Gastroesophageal sphincter (tissue), 4 donors: ENCODE measurements at regions not wholly inside any gene's neighbourhood (a gene's known extent, or its start where the extent isn't known, plus 50 kb on each side); places are given as distances from the start of the nearest gene placed in this dataset.

ENCODE experiments used
- ATAC-seq: fragments of 150-250 bp; one replicate; pipeline ENCODE4 v1.9.1; 2016; ENCODE audit warnings: mild to moderate bottlenecking, moderate library complexity
- H3K27ac ChIP-seq, 4 donors: fragments of 200-600 bp; sonication (generic) in 3 of 4; 1 replicate in 3 of 4; 2 replicates in 1 of 4; pipeline ENCODE4 v1.5.1; 2016 to 2019
- H3K27me3 ChIP-seq: fragments of 200-600 bp; sonication (generic); one replicate; pipeline ENCODE4 v1.5.1; 2019
- H3K36me3 ChIP-seq, 2 donors: fragments of 200-600 bp; sonication (generic); one replicate each; pipeline ENCODE4 v1.5.1; 2019; ENCODE audit warnings: control low read depth in 1 of 2
- H3K4me1 ChIP-seq, 3 donors: fragments of 200-600 bp; sonication (generic); 1 replicate in 2 of 3; 2 replicates in 1 of 3; pipeline ENCODE4 v1.5.1; 2016 to 2019; ENCODE audit warnings: control low read depth in 2 of 3
- H3K4me3 ChIP-seq, 2 donors: fragments of 200-600 bp; sonication (generic); one replicate each; pipeline ENCODE4 v1.5.1; 2019; ENCODE audit warnings: mild to moderate bottlenecking in 1 of 2, moderate library complexity in 1 of 2
- H3K9me3 ChIP-seq, 3 donors: fragments of 200-600 bp; sonication (generic); one replicate each; pipeline ENCODE4 v1.5.1; 2017 to 2019; ENCODE audit warnings: control low read depth in 2 of 3
- EP300 ChIP-seq: sonication (generic); formaldehyde crosslinking; IDR thresholded peaks from one replicate; pipeline ENCODE4 v1.6.1; 2017; ENCODE audit warnings: antibody characterized with exemption, mild to moderate bottlenecking
- POLR2A ChIP-seq, 2 donors: fragments of 450-650 bp; IDR thresholded peaks; one replicate each; pipeline ENCODE4 v1.6.1; 2017; ENCODE audit warnings: antibody characterized with exemption in 2 of 2, mild to moderate bottlenecking in 2 of 2, moderate library complexity in 1 of 2
- POLR2AphosphoS5 ChIP-seq: sonication (generic); formaldehyde crosslinking; IDR thresholded peaks from one replicate; pipeline ENCODE4 v1.6.1; 2017; ENCODE audit warnings: antibody characterized with exemption
- WGBS, 2 donors: methylation state at CpG; one replicate each; pipeline ENCODE4 v1.1.5; 2018; ENCODE audit warnings: low coverage in 1 of 2; 5-methylcytosine and 5-hydroxymethylcytosine counted together
- TF ChIP-seq, protein P1 (sequence below), 4 experiments: fragments of 200-600 bp in 2 of 4; fragments of 450-650 bp in 2 of 4; sonication (generic) in 1 of 4; IDR thresholded peaks; one replicate each; pipeline ENCODE4 v1.5.1; 2017 to 2019; ENCODE audit warnings: antibody characterized with exemption in 4 of 4, mild to moderate bottlenecking in 2 of 4, moderate library complexity in 2 of 4

- WGBS, 2 donors: 36 to 84% methylated on average over 2 of the region's 2 CpGs
Measured at GRCh38 chr3:102104033-102104432, 254.7 kb downstream of the NFKBIZ start.

DNA sequence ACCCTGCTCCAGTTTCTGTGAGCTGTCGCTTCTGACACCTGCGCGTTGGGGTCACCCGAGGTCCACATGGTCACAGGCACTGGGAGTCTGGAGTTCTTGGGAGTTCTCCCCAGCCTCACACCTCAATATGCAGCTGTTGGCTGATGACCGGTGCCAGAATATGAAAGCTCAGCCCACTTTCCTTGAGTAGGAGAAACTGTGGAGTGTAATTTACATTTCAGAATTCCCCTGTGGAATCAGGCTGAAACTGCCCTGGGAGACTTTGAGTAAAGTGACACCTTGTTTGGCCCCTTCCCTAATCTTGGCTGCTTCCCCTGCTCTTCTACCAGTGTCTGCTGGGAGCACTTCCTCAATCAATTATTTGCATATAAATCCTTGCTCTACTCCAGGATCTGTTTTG, 255.9 kb downstream of the NFKBIZ start:
- WGBS, 2 donors: 72 to 80% methylated on average over 5 of the region's 5 CpGs
- ATAC-seq: no peak

More at GRCh38 chr3:102104033-102104432, 254.7 kb downstream of the NFKBIZ start:
- peaks cover 0 to 12% (median 0%) of the 10 kb centered on the region in 3 donors for H3K9me3 ChIP-seq
- H3K27ac ChIP-seq: no peak overlapping the region
- no peak overlapping the region for H3K4me3 ChIP-seq
- no peaks in the 10 kb centered on the region for H3K4me1 ChIP-seq
- no peaks in the 10 kb centered on the region for H3K27me3 ChIP-seq
- no peak for ATAC-seq
- TF ChIP-seq POLR2AphosphoS5: no peak
- TF ChIP-seq EP300: no peak
- TF ChIP-seq POLR2A (IDR thresholded peaks at IDR 0.05): no peak
- TF ChIP-seq, protein P1, sequence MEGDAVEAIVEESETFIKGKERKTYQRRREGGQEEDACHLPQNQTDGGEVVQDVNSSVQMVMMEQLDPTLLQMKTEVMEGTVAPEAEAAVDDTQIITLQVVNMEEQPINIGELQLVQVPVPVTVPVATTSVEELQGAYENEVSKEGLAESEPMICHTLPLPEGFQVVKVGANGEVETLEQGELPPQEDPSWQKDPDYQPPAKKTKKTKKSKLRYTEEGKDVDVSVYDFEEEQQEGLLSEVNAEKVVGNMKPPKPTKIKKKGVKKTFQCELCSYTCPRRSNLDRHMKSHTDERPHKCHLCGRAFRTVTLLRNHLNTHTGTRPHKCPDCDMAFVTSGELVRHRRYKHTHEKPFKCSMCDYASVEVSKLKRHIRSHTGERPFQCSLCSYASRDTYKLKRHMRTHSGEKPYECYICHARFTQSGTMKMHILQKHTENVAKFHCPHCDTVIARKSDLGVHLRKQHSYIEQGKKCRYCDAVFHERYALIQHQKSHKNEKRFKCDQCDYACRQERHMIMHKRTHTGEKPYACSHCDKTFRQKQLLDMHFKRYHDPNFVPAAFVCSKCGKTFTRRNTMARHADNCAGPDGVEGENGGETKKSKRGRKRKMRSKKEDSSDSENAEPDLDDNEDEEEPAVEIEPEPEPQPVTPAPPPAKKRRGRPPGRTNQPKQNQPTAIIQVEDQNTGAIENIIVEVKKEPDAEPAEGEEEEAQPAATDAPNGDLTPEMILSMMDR (IDR thresholded peaks at IDR 0.05): no peak
- H3K36me3 ChIP-seq: no peaks in the 10 kb centered on the region

GRCh38 chr3:102106416-102107097, 257.2 kb downstream of the NFKBIZ start:
- no peak for ATAC-seq
- Histone ChIP-seq H3K4me3 (no peak overlapping the region), H3K4me1 (no peaks in the 10 kb centered on the region), H3K36me3 (no peaks in the 10 kb centered on the region), H3K27me3 (no peaks in the 10 kb centered on the region), H3K9me3 (peaks cover 0 to 12% (median 0%) of the 10 kb centered on the region in 3 donors), H3K27ac (no peak overlapping the region)
- TF ChIP-seq POLR2AphosphoS5: no peak
- TF ChIP-seq EP300: no peak
- TF ChIP-seq, protein P1 (IDR thresholded peaks at IDR 0.05): no peak
- no peak for TF ChIP-seq POLR2A (IDR thresholded peaks at IDR 0.05)
- WGBS, 2 donors: 88 to 90% methylated on average over 8 to 9 of the region's 9 CpGs

More for the DNA sequence above, 255.9 kb downstream of the NFKBIZ start:
- no peak overlapping the region for H3K4me3 ChIP-seq
- no peaks in the 10 kb centered on the region for H3K27me3 ChIP-seq
- peaks cover 0 to 12% (median 0%) of the 10 kb centered on the region in 3 donors for H3K9me3 ChIP-seq
- no peak overlapping the region for H3K27ac ChIP-seq
- TF ChIP-seq, protein P1 (IDR thresholded peaks at IDR 0.05): no peak
- TF ChIP-seq POLR2AphosphoS5 (no peak), EP300 (no peak), POLR2A (IDR thresholded peaks at IDR 0.05) (no peak)
- H3K36me3 ChIP-seq: no peaks in the 10 kb centered on the region
- no peaks in the 10 kb centered on the region for H3K4me1 ChIP-seq

DNA sequence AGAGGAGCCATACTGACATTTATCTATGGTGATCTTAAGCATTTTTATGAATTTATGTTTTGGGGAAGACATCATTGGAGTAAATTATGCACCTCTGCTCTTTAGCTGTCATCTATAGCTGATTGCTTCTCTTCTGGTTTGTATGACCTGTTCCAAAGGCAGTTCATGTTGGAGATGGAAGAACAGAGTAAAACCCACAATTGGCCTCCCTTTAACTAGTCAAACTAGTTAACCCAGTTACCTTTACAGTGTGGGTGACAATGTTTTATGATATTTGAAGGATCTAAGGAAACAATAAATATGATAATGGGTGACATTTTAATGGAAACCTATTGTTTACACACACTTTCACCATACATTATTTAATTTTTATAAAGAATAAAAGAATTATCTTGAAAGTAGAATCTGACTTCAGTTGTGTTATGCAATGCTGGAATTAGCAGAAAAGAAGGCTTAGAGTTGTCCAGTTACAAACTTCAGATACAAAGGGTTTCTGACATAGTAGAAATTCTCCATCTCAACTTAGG, 263.5 kb downstream of the NFKBIZ start:
- Histone ChIP-seq H3K36me3 (no peaks in the 10 kb centered on the region), H3K9me3 (peaks cover 0 to 6% (median 0%) of the 10 kb centered on the region in 3 donors), H3K4me1 (peaks cover 0 to 7% (median 0%) of the 10 kb centered on the region in 3 donors), H3K27ac (no peak overlapping the region), H3K4me3 (no peak overlapping the region), H3K27me3 (no peaks in the 10 kb centered on the region)
- no peak for TF ChIP-seq EP300
- no peak for TF ChIP-seq POLR2AphosphoS5
- TF ChIP-seq, protein P1 (IDR thresholded peaks at IDR 0.05): no peak
- no peak for TF ChIP-seq POLR2A (IDR thresholded peaks at IDR 0.05)
- ATAC-seq: no peak
